Loucy (cell line): ENCODE measurements at regions not wholly inside any gene's neighbourhood (a gene's known extent, or its start where the extent isn't known, plus 50 kb on each side); places are given as distances from the start of the nearest gene placed in this dataset.

Source experiments
- H2AFZ ChIP-seq: fragments of 200-600 bp; sonication (generic); 2 replicates; pipeline ENCODE4 v1.6.0; 2016; ENCODE audit warnings: antibody characterized with exemption, mild to moderate bottlenecking, low read length, moderate library complexity
- H3F3A ChIP-seq: fragments of 200-600 bp; 2 replicates; pipeline ENCODE4 v1.6.0; 2016; ENCODE audit warnings: antibody characterized with exemption, low read depth, mild to moderate bottlenecking
- H3K27me3 ChIP-seq: fragments of 200-600 bp; sonication (generic); 2 replicates; pipeline ENCODE4 v1.6.1; 2014; ENCODE audit warnings: low read length, mild to moderate bottlenecking; ENCODE audit not compliant: insufficient read depth, poor library complexity, severe bottlenecking
- H3K36me3 ChIP-seq: fragments of 200-600 bp; sonication (generic); 2 replicates; pipeline ENCODE4 v1.6.1; 2016; ENCODE audit warnings: low read length; ENCODE audit not compliant: insufficient read depth
- H3K4me1 ChIP-seq: fragments of 200-600 bp; sonication (generic); 2 replicates; pipeline ENCODE4 v1.5.1; 2014; ENCODE audit warnings: low read length, mild to moderate bottlenecking; ENCODE audit not compliant: insufficient read depth, poor library complexity, severe bottlenecking
- H3K4me2 ChIP-seq: fragments of 200-600 bp; sonication (generic); 2 replicates; pipeline ENCODE4 v1.6.0; 2014; ENCODE audit warnings: antibody characterized with exemption, low read length, low read depth, mild to moderate bottlenecking; ENCODE audit not compliant: poor library complexity, severe bottlenecking
- H3K4me3 ChIP-seq: fragments of 200-600 bp; sonication (generic); 2 replicates; pipeline ENCODE4 v1.5.1; 2014; ENCODE audit warnings: low read length, mild to moderate bottlenecking, mixed read lengths; ENCODE audit not compliant: poor library complexity, severe bottlenecking
- H3K79me2 ChIP-seq: fragments of 200-600 bp; sonication (generic); 2 replicates; pipeline ENCODE4 v1.6.1; 2014; ENCODE audit warnings: low read length; ENCODE audit not compliant: insufficient read depth
- H3K9ac ChIP-seq: fragments of 200-600 bp; sonication (generic); 2 replicates; pipeline ENCODE4 v1.6.0; 2014; ENCODE audit warnings: mild to moderate bottlenecking, low read depth, low read length, moderate library complexity; ENCODE audit not compliant: poor library complexity, severe bottlenecking
- H3K9me2 ChIP-seq: fragments of 200-600 bp; sonication (generic); replicated peaks from 2 replicates; pipeline ENCODE4 v1.6.1; 2016; ENCODE audit warnings: low read depth, low read length, mixed read lengths
- H3K9me3 ChIP-seq: fragments of 200-600 bp; sonication (generic); 2 replicates; pipeline ENCODE4 v1.6.1; 2014; ENCODE audit warnings: mild to moderate bottlenecking, antibody characterized with exemption, low read length, low read depth; ENCODE audit not compliant: insufficient read depth
- H4K20me1 ChIP-seq: fragments of 200-600 bp; sonication (generic); 2 replicates; pipeline ENCODE4 v1.6.0; 2014; ENCODE audit warnings: antibody characterized with exemption, low read length, mild to moderate bottlenecking; ENCODE audit not compliant: insufficient read depth, poor library complexity, severe bottlenecking
- CTCF ChIP-seq: fragments of 200-600 bp; sonication (generic); conservative IDR thresholded peaks from 2 replicates; pipeline ENCODE4 v1.5.1; 2014; ENCODE audit warnings: mild to moderate bottlenecking, antibody characterized with exemption, low read length
- EZH2phosphoT487 ChIP-seq: fragments of 200-600 bp; IDR thresholded peaks from 2 replicates; pipeline ENCODE4 v1.6.1; 2018; ENCODE audit warnings: antibody characterized with exemption, mild to moderate bottlenecking, moderate library complexity, borderline replicate concordance

GRCh38 chr1:37338658-37339057, 135.7 kb upstream of the ZC3H12A start:
- Histone ChIP-seq H4K20me1 (no peaks in the 10 kb centered on the region), H3K4me3 (no peak overlapping the region), H3K9me3 (no peaks in the 10 kb centered on the region), H3F3A (no peaks in the 10 kb centered on the region), H3K4me1 (no peaks in the 10 kb centered on the region), H2AFZ (no peak overlapping the region), H3K36me3 (no peaks in the 10 kb centered on the region), H3K9me2 (no peaks in the 10 kb centered on the region), H3K4me2 (no peak overlapping the region), H3K9ac (no peak overlapping the region), H3K79me2 (no peaks in the 10 kb centered on the region), H3K27me3 (no peaks in the 10 kb centered on the region)
- no peak for TF ChIP-seq CTCF
- no peak for TF ChIP-seq EZH2phosphoT487

- TF ChIP-seq EZH2phosphoT487 (no peak), CTCF (no peak)
- H3K4me2 ChIP-seq, result no peak overlapping the region
- no peaks in the 10 kb centered on the region for H3K36me3 ChIP-seq
- no peaks in the 10 kb centered on the region for H3K27me3 ChIP-seq
- H4K20me1 ChIP-seq, result no peaks in the 10 kb centered on the region
- no peaks in the 10 kb centered on the region for H3K79me2 ChIP-seq
- H3F3A ChIP-seq, result no peaks in the 10 kb centered on the region
- no peak overlapping the region for H3K4me3 ChIP-seq
- no peak overlapping the region for H2AFZ ChIP-seq
- no peaks in the 10 kb centered on the region for H3K9me2 ChIP-seq
- H3K9me3 ChIP-seq, result no peaks in the 10 kb centered on the region
- H3K9ac ChIP-seq, result no peak overlapping the region
- no peaks in the 10 kb centered on the region for H3K4me1 ChIP-seq
Measured at GRCh38 chr1:37342736-37343135, 131.6 kb upstream of the ZC3H12A start.

- no peak overlapping the region for H3K4me3 ChIP-seq
- H4K20me1 ChIP-seq, result no peaks in the 10 kb centered on the region
- H3K4me2 ChIP-seq, result no peak overlapping the region
- H3K9ac ChIP-seq, result no peak overlapping the region
- H3K36me3 ChIP-seq, result no peaks in the 10 kb centered on the region
- no peaks in the 10 kb centered on the region for H3K79me2 ChIP-seq
- no peak for TF ChIP-seq EZH2phosphoT487
- no peak for TF ChIP-seq CTCF
- H3K9me3 ChIP-seq, result no peaks in the 10 kb centered on the region; the same call in 1 of the 2 replicates
- no peaks in the 10 kb centered on the region for H3F3A ChIP-seq
- no peaks in the 10 kb centered on the region for H3K9me2 ChIP-seq
- H3K4me1 ChIP-seq, result no peaks in the 10 kb centered on the region
- no peaks in the 10 kb centered on the region for H3K27me3 ChIP-seq
- H2AFZ ChIP-seq, result no peak overlapping the region
Measured at GRCh38 chr1:37347104-37347649, 127.2 kb upstream of the ZC3H12A start.
